SIG-M5 treated with dmso at 0.1 percent for 504 hours (cell line): ENCODE measurements at regions not wholly inside any gene's neighbourhood (a gene's known extent, or its start where the extent isn't known, plus 50 kb on each side); places are given as distances from the start of the nearest gene placed in this dataset.

Experiments
- DNase-seq: peaks from one replicate; lab custom pipeline; 2025; ENCODE audit not compliant: unreplicated experiment; lab: John Stamatoyannopoulos, UW

DNA sequence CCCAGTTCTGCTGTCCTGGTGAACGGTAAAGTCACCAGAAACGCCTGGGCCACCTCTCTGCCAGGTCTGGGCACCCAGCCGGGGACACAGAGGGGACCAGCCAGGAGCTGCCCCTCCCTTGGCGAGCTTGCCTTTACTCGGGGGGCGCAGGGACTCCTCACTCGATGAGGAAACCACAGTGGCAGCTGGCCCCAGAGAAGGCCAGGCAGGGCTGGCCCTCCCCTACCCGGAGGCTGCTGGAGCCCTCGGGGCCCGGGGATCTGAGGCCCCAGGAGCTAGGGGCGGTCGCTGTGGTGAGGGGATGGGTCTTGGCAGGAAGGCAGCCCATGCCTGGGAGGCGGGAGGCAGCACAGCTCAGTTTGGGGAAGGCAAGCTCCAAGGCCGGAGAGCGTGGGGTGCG lies 80.4 kb upstream of the SLCO4A1 start:
- no peak for DNase-seq

DNA sequence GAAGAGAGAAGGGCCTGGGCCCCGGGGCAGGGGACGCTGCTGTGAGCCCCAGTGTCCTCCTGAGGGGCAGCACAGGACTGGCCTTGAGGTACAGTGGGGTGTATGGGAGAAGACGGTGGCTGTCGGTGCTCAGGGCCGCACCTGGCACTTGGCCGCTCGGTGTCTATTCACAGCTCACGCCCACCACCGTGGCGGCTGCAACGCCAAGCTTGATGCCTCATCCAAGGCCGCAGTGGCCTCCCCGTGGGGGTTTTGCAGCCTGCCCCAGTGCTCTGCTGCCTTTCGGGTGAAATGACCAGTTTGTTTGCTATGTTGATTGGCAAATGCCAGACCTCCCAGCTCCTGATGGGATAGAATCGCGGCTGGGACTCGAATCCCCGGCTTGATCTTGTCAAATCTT lies 79.5 kb upstream of the SLCO4A1 start:
- DNase-seq, result no peak

DNA sequence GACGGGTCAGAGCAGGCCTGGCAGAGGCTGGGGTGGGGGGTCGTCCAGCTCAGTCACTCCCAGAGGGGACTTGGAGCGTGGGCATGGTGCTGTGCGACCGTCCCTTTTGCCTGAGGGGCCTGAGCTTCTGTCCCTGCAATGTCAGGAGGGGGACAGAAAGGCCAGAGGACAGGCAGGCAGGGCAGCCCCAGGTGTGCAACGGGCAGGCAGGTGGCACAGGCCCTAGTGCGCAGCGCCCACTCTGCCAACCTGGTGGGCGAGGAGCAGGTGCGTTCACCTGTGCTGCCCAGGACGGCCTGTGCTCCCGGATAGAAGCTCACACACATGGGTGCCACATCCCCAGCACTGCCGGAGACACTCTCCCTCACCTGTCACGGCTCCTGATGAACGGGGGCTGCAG lies 78.7 kb upstream of the SLCO4A1 start:
- DNase-seq, result no peak

DNA sequence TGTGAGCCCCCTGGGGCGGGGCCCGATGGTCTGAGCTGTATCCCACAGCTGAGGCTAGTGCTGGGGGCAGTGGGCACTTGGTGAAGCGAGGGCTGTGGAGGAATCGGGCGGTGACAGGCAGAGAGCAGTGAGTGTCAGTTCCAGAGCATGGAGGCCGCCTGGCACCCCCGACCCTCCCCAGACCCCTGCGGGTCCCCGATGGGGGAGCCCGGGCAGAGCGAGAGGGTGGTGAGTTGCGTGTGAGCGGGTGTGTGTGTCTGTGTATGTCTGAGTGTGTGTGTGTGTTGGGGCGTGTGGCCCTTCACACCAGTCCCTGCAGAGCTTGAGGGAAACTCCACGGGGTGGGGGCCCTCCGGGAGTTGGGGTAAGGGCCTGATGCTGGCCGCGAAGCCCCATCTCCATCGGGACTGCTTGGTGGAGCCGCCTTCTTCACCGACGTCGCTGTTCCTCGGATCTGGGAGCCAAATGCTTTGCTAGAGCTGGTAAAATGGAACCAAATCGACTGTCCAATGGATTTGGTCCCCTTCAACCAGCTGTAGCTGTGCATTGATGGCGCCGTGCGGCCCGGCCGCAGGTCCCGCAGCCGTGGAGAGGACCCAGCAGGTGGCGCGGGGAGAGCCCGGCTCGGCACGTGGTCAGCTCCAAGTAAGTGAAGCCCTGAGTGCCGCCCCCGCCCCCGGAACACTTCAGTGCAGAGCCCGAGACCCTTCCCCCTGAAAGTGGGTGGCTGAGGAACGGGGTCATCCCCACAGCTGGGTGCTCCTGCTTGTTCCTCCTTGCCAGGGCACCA lies 77.7 kb upstream of the SLCO4A1 start:
- DNase-seq, result no peak

DNA sequence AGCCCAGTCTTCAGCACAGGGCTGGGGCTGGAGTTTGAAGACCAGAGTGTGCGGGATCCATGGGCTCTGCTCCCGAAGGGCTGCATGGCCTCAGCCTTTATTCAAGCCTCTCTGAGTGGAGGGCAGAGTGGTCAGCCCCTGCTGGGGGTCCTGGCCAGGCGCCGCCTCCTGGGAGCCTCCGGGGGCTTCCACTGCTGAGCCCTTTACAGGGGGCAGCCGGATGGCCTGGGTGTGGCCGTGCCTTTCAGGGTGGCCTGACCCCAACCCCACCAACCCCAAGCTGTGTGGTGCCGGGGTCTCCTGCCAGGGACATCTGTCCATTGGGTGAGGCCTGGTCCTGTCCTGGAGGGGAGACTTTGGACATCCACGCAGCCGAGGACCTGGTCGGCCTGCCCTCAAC lies 76.0 kb upstream of the SLCO4A1 start:
- DNase-seq, result no peak

DNA sequence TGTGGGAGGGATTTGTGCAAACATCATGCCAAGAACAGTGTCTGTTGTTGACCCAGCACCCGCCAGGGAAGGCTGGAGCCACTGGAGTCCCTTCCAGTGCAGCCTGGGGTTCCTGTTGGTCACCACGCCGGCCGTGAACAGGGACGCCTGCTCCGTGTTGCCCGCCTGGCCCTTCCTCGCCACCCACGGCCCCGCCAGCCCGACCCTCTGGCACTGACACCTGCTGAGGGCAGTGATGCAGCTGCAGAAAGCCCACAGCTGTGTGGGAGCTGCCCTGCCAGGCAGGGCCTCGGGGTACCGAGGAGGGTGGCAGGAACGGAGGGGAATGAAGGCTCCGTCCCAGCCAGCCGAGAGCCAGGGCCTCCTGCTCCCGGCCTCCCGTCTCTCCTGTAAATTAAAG lies 75.5 kb upstream of the SLCO4A1 start:
- no peak for DNase-seq

DNA sequence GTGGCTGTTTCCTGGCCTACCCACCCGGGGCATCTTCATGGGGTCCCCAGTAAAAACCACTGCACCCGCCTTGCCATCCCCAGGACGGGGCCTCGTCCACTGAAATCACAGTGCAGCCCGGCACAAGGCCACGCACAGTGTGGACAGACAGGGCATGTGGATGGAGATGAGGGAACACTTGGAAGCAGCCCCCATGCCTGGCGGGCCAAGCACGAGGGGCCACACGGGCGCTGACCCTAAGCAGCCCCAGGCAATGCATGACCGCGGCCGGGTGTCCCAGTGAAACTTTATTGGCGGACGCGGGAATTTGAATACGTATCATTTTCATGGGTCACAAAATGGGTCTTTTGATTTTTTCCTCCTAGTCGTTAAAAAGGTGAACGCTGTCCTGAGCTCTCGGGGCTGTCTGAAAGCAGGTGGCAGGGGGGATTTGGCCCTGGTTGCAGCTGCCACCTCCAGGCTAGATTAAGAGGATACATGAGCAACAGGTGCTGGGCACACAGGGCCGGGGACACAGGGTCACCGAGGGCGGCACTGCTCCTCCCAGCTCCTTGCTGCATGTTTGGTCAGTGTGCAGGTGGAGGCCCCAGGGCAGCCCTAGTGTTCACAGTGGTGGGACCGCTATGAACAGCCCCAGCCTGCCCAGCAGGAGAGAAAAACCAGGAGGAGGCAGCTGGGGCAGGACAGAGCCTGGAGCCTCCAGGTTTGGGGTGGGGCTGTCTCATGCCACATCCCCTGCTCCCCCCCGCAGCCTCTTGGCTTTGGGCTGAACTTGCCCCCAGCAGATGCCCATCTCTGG lies 74.9 kb upstream of the SLCO4A1 start:
- DNase-seq, result no peak

DNA sequence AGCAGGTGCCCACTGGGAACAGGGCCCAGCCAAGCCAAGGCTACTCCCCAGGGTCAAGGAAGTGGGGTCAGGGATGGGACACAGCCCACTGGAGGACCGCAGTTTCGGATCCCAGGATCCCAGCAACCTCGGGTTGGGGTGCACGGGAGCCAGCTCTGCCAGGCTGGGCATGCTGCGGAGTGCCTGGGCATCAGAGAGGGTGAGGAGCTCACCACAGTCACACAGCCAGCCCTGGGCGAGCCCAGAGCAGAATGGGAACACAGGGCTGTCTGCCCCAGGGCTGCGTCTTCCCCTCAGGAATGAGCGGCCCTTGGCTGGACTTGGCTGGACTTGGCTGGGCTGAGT lies 74.3 kb upstream of the SLCO4A1 start:
- DNase-seq, result no peak

DNA sequence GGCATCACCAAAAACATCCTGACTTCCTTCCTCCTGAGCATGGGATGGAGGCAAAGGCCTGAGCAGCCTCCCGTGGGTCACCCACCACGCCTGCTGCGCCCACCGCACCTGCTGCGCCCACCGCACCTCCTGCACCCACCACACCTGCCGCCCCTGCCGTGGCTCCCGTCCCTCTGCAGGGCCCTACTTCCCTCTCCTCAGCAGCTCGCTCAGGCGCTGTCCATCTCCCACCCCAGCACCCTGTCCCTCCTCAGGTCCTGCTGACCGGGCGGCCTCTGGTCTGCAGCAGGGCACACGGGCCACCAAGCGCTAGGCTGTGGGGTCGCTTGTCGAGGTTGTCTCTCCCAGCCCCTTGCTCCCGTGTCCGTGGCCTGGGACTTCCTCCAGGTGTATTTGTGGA lies 72.7 kb upstream of the SLCO4A1 start:
- no peak for DNase-seq

DNA sequence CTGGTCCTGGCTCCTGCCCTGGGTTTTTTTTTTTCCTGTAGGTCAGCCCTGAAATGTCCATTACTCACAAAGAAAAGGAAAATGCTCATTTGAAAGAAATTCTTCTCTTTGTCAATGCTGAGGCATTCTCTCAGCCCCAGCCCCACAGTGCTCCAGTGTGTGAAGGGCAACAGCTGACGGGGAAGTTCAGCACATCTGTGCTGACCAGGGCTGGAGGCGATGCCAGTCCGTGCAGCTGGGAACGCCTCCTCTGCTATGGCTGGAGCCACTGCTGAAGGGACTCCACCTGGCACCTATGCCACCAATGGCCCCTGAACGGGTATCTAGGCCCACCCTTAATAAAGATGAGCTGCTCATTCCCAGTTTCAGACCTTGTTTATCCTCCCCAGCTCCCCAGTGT lies 71.9 kb upstream of the SLCO4A1 start:
- DNase-seq, result no peak

DNA sequence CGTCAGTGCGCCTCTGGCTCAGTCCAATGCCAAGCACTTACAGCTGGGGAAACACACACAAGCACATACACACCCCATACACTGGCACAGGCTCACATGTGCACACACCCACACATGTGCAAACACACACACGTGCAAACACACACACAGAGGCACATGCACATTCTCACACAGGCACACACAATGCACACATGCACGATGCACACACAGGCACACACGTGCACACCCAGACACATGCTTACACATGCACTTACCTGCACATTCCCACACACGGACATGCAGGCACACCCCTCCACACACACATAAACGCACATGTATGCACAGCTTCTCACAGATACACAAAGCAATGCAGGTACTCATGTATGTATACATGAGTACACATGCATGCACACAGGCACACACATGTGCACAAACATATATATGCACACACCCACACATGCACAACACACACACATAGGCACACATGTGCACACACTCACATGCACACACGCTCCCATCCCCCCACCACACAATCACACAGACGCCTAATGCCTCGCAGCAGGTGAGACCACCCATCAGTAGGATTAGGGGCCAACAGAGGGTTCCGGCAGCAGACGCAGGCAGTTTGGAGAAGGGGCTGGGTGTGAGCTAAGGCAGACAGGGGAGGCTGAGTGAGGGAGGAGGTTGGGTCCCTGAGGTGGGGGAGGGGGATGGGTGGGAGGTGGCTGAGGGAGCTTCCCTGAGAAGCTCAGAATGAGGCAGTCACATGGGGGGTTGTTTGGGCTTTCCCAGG lies 71.2 kb upstream of the SLCO4A1 start:
- DNase-seq, result no peak

DNA sequence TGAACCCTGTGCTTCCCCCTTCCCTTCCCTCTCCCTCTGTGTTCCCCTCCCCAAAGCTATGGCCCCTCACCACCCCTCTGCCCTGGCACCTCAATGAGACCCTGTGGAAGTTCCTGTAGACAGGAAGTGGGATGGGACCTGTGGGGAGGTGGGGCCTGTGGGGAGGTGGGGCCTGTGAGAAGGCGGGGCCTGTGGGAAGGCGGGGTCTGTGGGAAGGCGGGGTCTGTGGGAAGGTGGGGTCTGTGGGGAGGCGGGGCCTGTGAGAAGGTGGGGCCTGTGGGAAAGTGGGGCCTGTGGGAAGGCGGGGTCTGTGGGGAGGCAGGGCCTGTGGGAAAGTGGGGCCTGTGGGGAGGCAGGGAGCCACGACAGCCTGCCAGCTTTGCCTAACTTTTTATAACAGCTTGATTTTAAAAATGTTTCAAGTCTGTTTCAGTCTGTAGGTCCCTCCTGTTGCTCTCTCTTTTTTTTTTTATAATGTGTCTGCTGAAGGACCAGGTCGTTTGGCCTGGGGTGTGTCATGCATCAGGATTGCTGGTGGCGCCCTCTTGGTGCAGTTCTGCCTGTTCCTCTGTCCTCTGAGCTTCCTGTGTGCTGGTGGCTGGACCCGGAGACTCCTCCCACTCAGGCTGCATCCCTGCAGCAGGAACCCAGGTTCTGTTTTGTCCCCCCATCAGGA lies 70.5 kb upstream of the SLCO4A1 start:
- DNase-seq, result peak; percentile 21

DNA sequence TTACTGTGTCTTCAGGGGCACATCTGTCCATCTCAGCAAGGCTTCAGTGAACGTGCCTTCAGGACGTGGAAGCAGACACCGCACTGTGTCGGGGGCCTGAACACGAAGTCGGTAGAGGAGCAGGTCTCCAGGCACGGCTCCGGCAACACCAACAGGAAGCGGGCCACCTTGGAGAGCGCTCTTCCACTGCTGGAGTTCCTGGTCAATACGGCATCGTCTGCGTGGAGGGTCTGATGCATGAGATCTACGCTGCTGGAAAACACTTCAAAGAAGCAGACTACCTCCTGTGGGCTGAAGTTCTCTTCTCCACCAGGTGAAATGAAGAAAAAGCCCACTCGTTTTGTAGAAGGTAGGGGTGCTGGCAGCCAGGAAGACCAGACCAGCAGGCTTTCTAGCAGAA lies 69.3 kb upstream of the SLCO4A1 start:
- DNase-seq, result no peak

DNA sequence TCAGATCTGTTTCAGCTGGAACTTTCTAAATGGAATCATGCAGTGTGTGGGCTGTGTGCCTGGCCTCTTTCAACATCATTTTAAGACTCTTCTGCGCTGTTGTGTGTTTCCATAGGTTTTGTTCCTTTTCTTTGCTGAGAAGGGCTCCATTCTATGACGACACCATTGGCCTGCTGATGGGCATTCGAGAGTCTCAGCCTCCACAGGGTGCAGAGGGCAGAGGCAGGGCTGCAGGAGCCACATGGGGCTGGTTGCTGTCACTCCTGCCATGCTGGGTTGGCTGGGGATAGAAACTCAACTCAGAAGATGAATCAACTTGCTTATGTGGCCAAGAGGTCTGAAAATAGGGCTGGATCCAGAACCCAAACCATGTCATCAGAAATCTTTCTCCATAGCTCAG lies 68.5 kb upstream of the SLCO4A1 start:
- no peak for DNase-seq

DNA sequence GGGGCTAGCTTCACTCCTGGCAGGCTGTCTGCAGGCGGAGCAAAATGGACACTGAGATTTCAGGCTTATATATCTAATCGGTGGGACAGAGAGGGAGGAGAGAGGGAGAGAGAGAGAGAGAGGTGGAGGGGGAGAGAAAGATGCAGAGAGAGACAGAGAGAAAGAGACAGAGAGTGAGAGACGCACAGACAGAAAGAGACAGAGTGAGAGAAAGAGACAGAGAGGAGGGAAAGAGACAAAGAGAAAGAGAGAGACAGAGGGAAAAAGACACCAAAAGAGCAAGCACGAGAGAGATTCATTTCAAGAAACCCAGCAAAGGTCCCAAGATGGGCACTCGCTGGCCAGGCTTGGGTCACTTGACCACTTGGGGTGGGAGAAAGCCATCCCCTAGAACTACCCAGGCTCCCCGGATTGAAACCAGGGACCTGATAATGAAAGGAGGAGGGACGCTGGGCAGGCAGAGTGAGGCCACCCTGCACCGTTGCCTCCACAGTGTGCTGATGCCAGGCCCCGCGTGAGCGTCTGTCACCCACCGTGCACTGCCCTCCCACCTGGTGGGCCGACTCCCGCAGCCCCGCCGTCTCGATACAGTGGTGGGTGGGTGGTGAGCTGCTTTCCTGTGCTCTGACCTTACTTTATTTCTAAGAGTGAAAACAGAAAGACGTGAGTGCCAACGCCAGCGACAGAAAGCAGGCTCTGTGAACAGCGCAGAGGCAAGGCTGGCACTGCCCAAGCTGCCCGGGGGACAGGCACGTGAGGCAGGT lies 67.9 kb upstream of the SLCO4A1 start:
- no peak for DNase-seq

DNA sequence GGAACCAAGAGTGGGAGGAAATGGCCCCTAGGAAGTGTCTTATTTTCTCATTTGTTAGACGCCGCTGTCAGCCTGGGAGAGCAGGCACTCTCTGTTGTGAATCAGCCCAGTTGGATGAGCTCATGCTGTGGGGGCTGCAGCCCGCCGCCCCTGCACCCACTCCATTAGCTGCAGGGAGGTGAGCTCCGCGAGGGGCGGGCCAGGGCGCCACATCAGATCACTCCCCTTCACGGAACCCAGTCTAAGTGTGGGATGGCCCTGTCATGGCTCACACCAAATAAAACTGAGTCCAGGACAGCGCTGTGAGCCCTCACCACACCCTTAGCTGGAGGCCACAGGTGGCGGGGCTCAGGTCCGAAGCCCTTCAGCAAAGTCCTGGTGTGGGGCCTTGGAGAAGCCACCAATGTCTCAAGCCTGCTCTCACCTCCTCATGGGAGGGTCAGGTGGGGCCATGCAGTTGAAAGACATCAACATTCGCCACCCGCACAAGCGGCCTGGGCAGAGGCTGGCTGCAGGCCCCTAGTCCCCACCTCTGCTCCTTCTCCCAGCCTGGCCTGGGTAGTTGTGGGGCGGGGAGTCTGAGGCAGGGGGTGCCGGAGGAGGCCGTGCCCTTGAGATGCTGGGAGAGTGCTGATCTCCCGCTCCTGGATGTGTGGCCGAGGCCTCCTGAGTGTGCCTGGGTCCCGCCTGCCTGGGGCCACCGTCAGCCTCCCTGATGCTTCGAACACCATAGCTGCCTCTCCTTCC lies 66.2 kb upstream of the SLCO4A1 start:
- DNase-seq, result no peak

DNA sequence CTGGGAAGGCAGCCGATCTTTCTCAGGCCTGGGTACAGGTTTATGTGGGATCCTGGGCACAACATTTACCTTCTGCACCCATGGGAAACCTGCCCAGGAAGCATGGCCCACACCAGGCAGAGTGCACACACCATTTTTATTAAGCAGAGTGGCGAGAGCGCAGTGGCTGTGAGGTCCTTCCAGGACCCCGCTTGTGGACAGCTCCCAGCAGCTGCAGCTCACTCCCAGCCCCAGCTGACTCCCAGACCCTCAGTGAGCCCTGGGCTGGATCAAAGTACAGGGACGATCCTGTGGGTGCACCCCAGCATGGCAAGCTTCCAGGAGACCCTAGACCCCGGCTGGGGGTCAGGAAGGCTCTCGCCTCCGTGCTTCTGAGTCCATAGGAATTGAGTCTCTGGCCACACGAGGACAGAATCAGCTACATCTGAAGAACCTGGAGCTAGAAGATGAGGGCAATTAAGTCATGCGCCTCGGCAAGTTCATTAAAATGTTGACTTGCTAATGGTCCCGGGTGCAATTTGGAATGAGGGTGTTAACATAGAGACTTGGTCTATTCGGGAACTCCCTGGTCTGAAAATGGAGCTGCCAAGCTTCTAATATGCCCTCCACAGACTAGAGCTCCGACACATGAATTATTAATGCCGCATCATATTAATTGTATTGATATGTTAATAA lies 65.4 kb upstream of the SLCO4A1 start:
- DNase-seq, result no peak

DNA sequence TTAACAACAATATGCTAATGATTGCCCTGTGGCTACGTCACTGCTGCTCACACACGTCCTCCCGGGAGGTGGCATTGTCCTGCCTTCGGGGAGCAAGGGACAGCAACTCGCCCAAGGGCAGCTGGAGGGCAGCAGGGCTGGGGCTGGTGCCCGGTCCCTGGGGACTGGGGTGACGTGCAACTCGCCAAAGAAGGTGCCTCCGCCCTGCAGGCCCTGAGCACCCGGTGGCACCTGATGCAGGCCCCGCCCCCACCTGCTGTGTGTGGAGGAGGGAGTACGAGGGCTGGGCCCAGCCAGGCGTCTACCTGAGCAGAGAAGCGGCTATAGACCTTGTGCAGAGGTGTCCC lies 64.8 kb upstream of the SLCO4A1 start:
- DNase-seq, result no peak

DNA sequence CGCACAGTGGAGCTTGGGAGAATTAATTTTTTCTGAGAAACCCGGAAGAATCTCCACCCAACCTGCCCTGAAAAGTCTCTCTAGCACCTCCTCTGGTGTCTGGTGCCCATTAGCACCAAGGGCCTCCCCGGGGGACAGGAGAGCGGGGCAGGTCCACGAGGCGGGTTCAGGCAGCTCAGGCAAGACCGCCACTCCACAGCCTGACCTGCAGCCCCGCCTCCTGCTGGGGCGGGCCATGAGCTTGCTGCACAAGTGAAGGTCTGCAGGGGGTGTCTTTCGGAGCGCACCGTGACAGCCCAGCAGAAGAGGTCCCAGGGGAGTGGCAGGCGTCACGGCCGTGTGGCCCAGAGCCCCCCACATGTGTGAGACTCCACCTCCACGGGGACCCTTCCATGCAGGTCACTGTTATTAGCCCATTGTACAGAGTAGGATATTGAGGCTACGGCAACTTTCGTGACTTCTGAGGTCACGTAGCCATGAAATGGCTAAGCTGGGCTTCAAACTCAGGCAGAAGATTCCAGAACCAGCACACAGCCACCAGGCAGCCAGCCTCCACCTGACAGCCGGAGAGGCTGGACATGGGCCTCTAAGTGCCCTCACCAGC lies 63.9 kb upstream of the SLCO4A1 start:
- no peak for DNase-seq
